ENCODE measurements at regions not wholly inside any gene's neighbourhood (a gene's known extent, or its start where the extent isn't known, plus 50 kb on each side); places are given as distances from the start of the nearest gene placed in this dataset.

DNA sequence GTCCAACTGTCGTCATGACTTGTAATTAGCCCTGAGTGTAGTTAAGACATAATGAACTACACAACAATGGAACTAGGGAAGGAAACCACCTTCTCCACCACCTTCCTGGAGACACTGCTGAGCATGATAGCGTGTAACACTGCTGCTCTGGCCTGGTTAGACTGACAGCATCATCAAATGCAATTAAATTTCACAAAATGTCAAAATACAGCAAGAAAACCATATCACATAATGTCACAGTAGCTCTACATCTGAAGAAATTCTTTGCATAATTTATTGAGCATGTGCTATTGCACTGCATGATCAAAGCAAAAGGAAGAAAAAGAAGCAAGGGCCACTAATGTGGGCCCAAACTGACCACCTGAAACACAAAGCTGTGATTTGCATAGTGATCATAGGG lies 321.8 kb upstream of the TMTC1 start:
- no peak overlapping the region for H3K4me3 ChIP-seq (ENCODE audit: low read depth, poor library complexity, severe bottlenecking)
- WGBS, 2 donors = 50 to 63% methylated on average over 2 of the region's 2 CpGs
- intact Hi-C loops (cut with DNase I; ENCODE audit: low total_unique reads) = no loop called here
- TF ChIP-seq POLR2A (IDR thresholded peaks at IDR 0.05) = no peak
- TF ChIP-seq, protein P1, sequence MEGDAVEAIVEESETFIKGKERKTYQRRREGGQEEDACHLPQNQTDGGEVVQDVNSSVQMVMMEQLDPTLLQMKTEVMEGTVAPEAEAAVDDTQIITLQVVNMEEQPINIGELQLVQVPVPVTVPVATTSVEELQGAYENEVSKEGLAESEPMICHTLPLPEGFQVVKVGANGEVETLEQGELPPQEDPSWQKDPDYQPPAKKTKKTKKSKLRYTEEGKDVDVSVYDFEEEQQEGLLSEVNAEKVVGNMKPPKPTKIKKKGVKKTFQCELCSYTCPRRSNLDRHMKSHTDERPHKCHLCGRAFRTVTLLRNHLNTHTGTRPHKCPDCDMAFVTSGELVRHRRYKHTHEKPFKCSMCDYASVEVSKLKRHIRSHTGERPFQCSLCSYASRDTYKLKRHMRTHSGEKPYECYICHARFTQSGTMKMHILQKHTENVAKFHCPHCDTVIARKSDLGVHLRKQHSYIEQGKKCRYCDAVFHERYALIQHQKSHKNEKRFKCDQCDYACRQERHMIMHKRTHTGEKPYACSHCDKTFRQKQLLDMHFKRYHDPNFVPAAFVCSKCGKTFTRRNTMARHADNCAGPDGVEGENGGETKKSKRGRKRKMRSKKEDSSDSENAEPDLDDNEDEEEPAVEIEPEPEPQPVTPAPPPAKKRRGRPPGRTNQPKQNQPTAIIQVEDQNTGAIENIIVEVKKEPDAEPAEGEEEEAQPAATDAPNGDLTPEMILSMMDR (IDR thresholded peaks at IDR 0.05) = no peak
- no peak for DNase-seq (ENCODE audit: low spot score in 2 of 2)

- TF ChIP-seq POLR2A (IDR thresholded peaks at IDR 0.05) = no peak
- TF ChIP-seq, protein P1 (IDR thresholded peaks at IDR 0.05) = no peak
- no peak overlapping the region for H3K4me3 ChIP-seq (ENCODE audit: low read depth, poor library complexity, severe bottlenecking)
- intact Hi-C loops (cut with DNase I; ENCODE audit: low total_unique reads) = no loop called here
- WGBS, 2 donors = 65 to 69% methylated on average over 2 of the region's 2 CpGs
- no peak for DNase-seq (ENCODE audit: low spot score in 2 of 2)
Observed at GRCh38 chr12:30104971-30105370, 321.2 kb upstream of the TMTC1 start.

DNA sequence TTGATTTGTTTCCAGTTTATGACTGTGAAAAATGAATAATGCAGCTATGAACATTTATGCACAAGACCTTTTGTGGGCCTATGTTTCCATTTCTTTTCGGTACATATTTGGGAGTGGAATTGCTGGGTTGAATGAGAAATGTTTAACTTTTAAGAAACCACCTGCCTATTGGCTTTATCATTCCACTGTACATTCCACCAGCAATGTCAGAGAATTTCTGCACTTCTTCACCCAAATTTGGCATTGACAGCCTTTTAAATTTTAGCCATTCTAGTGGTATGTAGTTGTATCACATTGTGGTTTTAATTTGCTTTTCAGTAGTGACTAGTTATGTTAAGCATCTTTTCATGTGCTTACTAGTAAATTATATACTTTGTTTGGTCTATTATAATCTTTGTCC lies 317.0 kb upstream of the TMTC1 start:
- no peak for DNase-seq (ENCODE audit: low spot score in 2 of 2)
- TF ChIP-seq POLR2A (IDR thresholded peaks at IDR 0.05) = no peak
- TF ChIP-seq, protein P1 (IDR thresholded peaks at IDR 0.05) = no peak
- intact Hi-C loops (cut with DNase I; ENCODE audit: low total_unique reads) = no loop called here
- H3K4me3 ChIP-seq (ENCODE audit: low read depth, poor library complexity, severe bottlenecking) = no peak overlapping the region
- WGBS, 2 donors = 95 to 98% methylated on average over 1 of the region's 1 CpG

DNA sequence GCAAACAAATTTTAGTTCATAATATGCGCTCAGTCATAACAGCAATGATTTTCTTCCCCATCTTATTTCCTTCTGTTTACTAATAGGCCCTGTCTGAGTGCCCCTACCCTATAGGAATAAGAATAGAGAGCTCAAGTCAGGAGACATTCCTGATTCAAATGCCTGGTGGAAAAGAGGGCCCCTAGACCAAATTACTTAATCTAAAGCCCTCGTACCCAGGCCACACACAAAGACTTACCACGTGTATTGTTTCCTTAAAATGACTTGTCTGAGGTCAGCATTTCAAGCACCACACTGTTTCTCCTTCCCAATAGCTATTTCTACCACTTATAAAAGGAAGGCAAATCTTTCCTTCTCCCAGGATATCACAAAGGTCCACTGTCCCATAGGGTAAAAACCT lies 314.9 kb upstream of the TMTC1 start:
- intact Hi-C loops (cut with DNase I; ENCODE audit: low total_unique reads) = no loop called here
- TF ChIP-seq, protein P1 (IDR thresholded peaks at IDR 0.05) = no peak
- no peak for TF ChIP-seq POLR2A (IDR thresholded peaks at IDR 0.05)
- DNase-seq (ENCODE audit: low spot score in 2 of 2) = no peak
- no peak overlapping the region for H3K4me3 ChIP-seq (ENCODE audit: low read depth, poor library complexity, severe bottlenecking)
- 80 to 82% methylated on average over 3 of the region's 3 CpGs for WGBS, 2 donors

GRCh38 chr12:30095511-30095910 lies 311.8 kb upstream of the TMTC1 start:
- DNase-seq (ENCODE audit: low spot score in 2 of 2) = no peak
- WGBS, 2 donors = 87 to 89% methylated on average over 6 of the region's 6 CpGs
- H3K4me3 ChIP-seq (ENCODE audit: low read depth, poor library complexity, severe bottlenecking) = no peak overlapping the region
- TF ChIP-seq, protein P1 (IDR thresholded peaks at IDR 0.05) = no peak
- TF ChIP-seq POLR2A (IDR thresholded peaks at IDR 0.05) = no peak
- intact Hi-C loops (cut with DNase I; ENCODE audit: low total_unique reads) = no loop called here

DNA sequence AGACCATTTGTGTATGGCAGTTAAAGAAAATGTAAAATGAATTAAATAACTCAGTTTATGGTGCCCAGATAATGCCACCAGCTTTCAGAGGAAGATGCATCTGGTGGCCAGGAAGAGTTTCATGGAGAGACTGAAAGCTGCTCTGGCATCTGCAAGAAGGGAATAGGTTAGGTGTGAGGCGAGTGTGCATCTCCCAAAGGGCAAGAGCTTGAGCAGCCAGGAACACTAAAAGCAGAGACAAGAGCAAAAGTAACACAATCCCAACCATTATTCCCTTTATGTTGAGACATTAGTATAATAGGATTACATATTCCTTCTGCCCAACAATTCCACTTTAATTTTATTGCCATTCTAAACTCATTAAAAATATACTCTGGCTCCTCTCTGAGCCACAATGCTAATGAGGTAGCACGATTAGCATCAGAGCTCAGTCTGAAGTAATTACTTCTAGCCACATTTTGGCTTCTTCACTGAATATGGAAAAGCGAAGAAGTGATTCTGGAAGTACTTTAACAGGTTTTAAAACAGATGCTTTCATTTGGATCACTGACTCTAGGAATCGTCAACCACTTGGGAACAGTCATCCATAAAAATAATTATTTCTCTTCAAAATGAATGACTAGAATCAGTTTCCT lies 309.4 kb upstream of the TMTC1 start:
- 50 to 68% methylated on average over 4 of the region's 4 CpGs for WGBS, 2 donors
- DNase-seq (ENCODE audit: low spot score in 2 of 2) = no peak
- intact Hi-C loops (cut with DNase I; ENCODE audit: low total_unique reads) = no loop called here
- no peak for TF ChIP-seq POLR2A (IDR thresholded peaks at IDR 0.05)
- TF ChIP-seq, protein P1 (IDR thresholded peaks at IDR 0.05) = no peak
- no peak overlapping the region for H3K4me3 ChIP-seq (ENCODE audit: low read depth, poor library complexity, severe bottlenecking)
